ENCODE measurements at regions not wholly inside any gene's neighbourhood (a gene's known extent, or its start where the extent isn't known, plus 50 kb on each side); places are given as distances from the start of the nearest gene placed in this dataset.

DNA sequence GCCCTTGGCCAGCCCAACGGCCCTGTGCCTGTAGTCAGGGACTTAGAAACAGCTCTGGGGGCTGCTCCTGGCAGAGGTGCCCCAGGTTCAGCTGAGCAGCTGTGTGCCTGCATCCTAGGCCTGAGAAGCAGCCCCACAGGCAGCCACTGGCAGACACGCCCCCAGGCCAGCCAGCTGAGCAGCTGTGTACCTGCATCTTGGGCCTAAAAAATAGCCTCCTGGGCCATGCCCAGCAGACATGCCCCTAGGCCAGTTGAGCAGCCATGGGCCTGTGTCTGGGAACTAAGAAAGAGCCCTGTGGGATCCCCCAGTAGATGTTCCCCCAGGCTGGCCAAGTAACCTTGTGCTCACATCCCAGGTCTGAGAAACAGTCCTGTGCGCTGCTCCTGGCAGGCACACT, 64.0 kb downstream of the TBR1 start:
- no TSS peak for BruUV-seq (replicated peaks)
- ATAC-seq, result no peak
- Histone ChIP-seq H3K79me2 (ENCODE audit: control insufficient read depth, insufficient read depth, low read length) (no peaks in the 10 kb centered on the region), H3K27me3 (replicated peaks in 1 of 2; ENCODE audit: control insufficient read depth in 2 of 2, insufficient read depth in 2 of 2, low read length in 1 of 2) (no peaks in the 10 kb centered on the region), H3K36me3 (ENCODE audit: control insufficient read depth in 2 of 2, insufficient read depth in 2 of 2, low read length in 1 of 2) (no peaks in the 10 kb centered on the region), H3K4me2 (ENCODE audit: control insufficient read depth, insufficient read depth) (no peak overlapping the region), H2AFZ (ENCODE audit: control insufficient read depth, low read depth, low read length) (no peak overlapping the region), H3K4me3 (no peak overlapping the region), H4K20me1 (ENCODE audit: control insufficient read depth, insufficient read depth) (no peaks in the 10 kb centered on the region), H3K9ac (ENCODE audit: control insufficient read depth, insufficient read depth, low read length) (no peak overlapping the region), H3K9me3 (replicated peaks; ENCODE audit: control insufficient read depth, insufficient read depth, low read length) (no peaks in the 10 kb centered on the region; the same call in 2 of the 3 replicates), H3K27ac (ENCODE audit: control insufficient read depth, insufficient read depth) (no peak overlapping the region), H3K4me1 (ENCODE audit: control insufficient read depth, insufficient read depth, low read length) (no peaks in the 10 kb centered on the region)
- in situ Hi-C loops (cut with MboI), result no loop called here
- FAIRE-seq, result no peak
- POLR2A ChIA-PET, result no interaction called here
- intact Hi-C loops (cut with micrococcal nuclease; ENCODE audit: unreplicated experiment), result no loop called here
- SMC1A ChIA-PET (ENCODE audit: uncharacterized antibody, unreplicated experiment), result no interaction called here
- 24% methylated on average over 3 of the region's 3 CpGs for WGBS (ENCODE audit: insufficient coverage, insufficient replicate concordance, low lambda C conversion rate, missing lambda C conversion rate)
- DNase-seq (ENCODE audit: low read depth, low spot score), result no peak
- CTCF ChIA-PET, result no interaction called here
- RAD21 ChIA-PET (ENCODE audit: unreplicated experiment), result no interaction called here
- TF ChIP-seq, protein P1, sequence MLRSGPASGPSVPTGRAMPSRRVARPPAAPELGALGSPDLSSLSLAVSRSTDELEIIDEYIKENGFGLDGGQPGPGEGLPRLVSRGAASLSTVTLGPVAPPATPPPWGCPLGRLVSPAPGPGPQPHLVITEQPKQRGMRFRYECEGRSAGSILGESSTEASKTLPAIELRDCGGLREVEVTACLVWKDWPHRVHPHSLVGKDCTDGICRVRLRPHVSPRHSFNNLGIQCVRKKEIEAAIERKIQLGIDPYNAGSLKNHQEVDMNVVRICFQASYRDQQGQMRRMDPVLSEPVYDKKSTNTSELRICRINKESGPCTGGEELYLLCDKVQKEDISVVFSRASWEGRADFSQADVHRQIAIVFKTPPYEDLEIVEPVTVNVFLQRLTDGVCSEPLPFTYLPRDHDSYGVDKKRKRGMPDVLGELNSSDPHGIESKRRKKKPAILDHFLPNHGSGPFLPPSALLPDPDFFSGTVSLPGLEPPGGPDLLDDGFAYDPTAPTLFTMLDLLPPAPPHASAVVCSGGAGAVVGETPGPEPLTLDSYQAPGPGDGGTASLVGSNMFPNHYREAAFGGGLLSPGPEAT (IDR thresholded peaks at IDR 0.05; ENCODE audit: low read depth), result no peak
- TF ChIP-seq, protein P2, sequence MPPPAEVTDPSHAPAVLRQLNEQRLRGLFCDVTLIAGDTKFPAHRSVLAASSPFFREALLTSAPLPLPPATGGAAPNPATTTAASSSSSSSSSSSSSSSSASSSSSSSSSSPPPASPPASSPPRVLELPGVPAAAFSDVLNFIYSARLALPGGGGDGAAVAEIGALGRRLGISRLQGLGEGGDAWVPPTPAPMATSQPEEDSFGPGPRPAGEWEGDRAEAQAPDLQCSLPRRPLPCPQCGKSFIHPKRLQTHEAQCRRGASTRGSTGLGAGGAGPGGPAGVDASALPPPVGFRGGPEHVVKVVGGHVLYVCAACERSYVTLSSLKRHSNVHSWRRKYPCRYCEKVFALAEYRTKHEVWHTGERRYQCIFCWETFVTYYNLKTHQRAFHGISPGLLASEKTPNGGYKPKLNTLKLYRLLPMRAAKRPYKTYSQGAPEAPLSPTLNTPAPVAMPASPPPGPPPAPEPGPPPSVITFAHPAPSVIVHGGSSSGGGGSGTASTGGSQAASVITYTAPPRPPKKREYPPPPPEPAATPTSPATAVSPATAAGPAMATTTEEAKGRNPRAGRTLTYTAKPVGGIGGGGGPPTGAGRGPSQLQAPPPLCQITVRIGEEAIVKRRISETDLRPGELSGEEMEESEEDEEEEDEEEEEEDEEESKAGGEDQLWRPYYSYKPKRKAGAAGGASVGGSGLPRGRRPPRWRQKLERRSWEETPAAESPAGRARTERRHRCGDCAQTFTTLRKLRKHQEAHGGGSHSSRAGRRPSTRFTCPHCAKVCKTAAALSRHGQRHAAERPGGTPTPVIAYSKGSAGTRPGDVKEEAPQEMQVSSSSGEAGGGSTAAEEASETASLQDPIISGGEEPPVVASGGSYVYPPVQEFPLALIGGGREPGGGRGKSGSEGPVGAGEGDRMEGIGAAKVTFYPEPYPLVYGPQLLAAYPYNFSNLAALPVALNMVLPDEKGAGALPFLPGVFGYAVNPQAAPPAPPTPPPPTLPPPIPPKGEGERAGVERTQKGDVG (CRISPR knock-in tag; IDR thresholded peaks at IDR 0.05), result no peak
- TF ChIP-seq ESRRA (IDR thresholded peaks at IDR 0.05; ENCODE audit: low read length), result no peak
- TF ChIP-seq, protein P3, sequence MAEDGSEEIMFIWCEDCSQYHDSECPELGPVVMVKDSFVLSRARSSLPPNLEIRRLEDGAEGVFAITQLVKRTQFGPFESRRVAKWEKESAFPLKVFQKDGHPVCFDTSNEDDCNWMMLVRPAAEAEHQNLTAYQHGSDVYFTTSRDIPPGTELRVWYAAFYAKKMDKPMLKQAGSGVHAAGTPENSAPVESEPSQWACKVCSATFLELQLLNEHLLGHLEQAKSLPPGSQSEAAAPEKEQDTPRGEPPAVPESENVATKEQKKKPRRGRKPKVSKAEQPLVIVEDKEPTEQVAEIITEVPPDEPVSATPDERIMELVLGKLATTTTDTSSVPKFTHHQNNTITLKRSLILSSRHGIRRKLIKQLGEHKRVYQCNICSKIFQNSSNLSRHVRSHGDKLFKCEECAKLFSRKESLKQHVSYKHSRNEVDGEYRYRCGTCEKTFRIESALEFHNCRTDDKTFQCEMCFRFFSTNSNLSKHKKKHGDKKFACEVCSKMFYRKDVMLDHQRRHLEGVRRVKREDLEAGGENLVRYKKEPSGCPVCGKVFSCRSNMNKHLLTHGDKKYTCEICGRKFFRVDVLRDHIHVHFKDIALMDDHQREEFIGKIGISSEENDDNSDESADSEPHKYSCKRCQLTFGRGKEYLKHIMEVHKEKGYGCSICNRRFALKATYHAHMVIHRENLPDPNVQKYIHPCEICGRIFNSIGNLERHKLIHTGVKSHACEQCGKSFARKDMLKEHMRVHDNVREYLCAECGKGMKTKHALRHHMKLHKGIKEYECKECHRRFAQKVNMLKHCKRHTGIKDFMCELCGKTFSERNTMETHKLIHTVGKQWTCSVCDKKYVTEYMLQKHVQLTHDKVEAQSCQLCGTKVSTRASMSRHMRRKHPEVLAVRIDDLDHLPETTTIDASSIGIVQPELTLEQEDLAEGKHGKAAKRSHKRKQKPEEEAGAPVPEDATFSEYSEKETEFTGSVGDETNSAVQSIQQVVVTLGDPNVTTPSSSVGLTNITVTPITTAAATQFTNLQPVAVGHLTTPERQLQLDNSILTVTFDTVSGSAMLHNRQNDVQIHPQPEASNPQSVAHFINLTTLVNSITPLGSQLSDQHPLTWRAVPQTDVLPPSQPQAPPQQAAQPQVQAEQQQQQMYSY (CRISPR knock-in tag; IDR thresholded peaks at IDR 0.05), result no peak
- no peak for TF ChIP-seq NFXL1 (IDR thresholded peaks at IDR 0.05; ENCODE audit: borderline replicate concordance)
- no peak for TF ChIP-seq IKZF2 (IDR thresholded peaks at IDR 0.05)
- TF ChIP-seq, protein P4, sequence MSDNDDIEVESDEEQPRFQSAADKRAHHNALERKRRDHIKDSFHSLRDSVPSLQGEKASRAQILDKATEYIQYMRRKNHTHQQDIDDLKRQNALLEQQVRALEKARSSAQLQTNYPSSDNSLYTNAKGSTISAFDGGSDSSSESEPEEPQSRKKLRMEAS (IDR thresholded peaks at IDR 0.05; ENCODE audit: low read depth, low read length), result no peak
- no peak for TF ChIP-seq TCF7 (IDR thresholded peaks at IDR 0.05; ENCODE audit: borderline replicate concordance)
- TF ChIP-seq, protein P5, sequence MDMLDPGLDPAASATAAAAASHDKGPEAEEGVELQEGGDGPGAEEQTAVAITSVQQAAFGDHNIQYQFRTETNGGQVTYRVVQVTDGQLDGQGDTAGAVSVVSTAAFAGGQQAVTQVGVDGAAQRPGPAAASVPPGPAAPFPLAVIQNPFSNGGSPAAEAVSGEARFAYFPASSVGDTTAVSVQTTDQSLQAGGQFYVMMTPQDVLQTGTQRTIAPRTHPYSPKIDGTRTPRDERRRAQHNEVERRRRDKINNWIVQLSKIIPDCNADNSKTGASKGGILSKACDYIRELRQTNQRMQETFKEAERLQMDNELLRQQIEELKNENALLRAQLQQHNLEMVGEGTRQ (IDR thresholded peaks at IDR 0.05; ENCODE audit: borderline replicate concordance, low read depth, low read length), result no peak
- TF ChIP-seq MTA2 (IDR thresholded peaks at IDR 0.05; ENCODE audit: low read depth), result no peak
- no peak for TF ChIP-seq NFIC (IDR thresholded peaks at IDR 0.05; ENCODE audit: low read depth, low read length)
- TF ChIP-seq CREM (IDR thresholded peaks at IDR 0.05; ENCODE audit: low read depth), result no peak
- TF ChIP-seq, protein P6, sequence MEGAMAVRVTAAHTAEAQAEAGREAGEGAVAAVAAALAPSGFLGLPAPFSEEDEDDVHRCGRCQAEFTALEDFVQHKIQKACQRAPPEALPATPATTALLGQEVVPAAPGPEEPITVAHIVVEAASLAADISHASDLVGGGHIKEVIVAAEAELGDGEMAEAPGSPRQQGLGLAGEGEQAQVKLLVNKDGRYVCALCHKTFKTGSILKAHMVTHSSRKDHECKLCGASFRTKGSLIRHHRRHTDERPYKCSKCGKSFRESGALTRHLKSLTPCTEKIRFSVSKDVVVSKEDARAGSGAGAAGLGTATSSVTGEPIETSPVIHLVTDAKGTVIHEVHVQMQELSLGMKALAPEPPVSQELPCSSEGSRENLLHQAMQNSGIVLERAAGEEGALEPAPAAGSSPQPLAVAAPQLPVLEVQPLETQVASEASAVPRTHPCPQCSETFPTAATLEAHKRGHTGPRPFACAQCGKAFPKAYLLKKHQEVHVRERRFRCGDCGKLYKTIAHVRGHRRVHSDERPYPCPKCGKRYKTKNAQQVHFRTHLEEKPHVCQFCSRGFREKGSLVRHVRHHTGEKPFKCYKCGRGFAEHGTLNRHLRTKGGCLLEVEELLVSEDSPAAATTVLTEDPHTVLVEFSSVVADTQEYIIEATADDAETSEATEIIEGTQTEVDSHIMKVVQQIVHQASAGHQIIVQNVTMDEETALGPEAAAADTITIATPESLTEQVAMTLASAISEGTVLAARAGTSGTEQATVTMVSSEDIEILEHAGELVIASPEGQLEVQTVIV (IDR thresholded peaks at IDR 0.05; ENCODE audit: borderline replicate concordance, partially characterized antibody), result no peak

Data from GM12878 (cell line).